Hepatocyte (in vitro differentiated cells): ENCODE measurements at regions not wholly inside any gene's neighbourhood (a gene's known extent, or its start where the extent isn't known, plus 50 kb on each side); places are given as distances from the start of the nearest gene placed in this dataset.

Experiments
- DNase-seq: peaks from one replicate; pipeline ENCODE4 v3.0.0-alpha.2; 2016; ENCODE audit warnings: low spot score
- H2AFZ ChIP-seq: fragments of 200-600 bp; sonication (generic); 2 replicates; pipeline ENCODE4 v1.6.0; 2016; ENCODE audit warnings: antibody characterized with exemption, mild to moderate bottlenecking
- H3K27ac ChIP-seq: fragments of 200-600 bp; sonication (generic); 2 replicates; pipeline ENCODE4 v1.5.1; 2016; ENCODE audit warnings: mild to moderate bottlenecking
- H3K27me3 ChIP-seq: fragments of 200-600 bp; sonication (generic); 2 replicates; pipeline ENCODE4 v1.6.1; 2016
- H3K36me3 ChIP-seq: fragments of 200-600 bp; sonication (generic); replicated peaks from 2 replicates; pipeline ENCODE4 v1.5.1; 2016; ENCODE audit warnings: low read depth; ENCODE audit not compliant: insufficient read depth
- H3K4me1 ChIP-seq: fragments of 200-600 bp; sonication (generic); 2 replicates; pipeline ENCODE4 v1.5.1; 2016; ENCODE audit warnings: mild to moderate bottlenecking, moderate library complexity; ENCODE audit not compliant: insufficient read depth
- H3K4me2 ChIP-seq: fragments of 200-600 bp; sonication (generic); 2 replicates; pipeline ENCODE4 v1.6.0; 2016
- H3K4me3 ChIP-seq: fragments of 200-600 bp; sonication (generic); 2 replicates; pipeline ENCODE4 v1.5.1; 2016; ENCODE audit warnings: mild to moderate bottlenecking
- H3K79me2 ChIP-seq: fragments of 200-600 bp; sonication (generic); 2 replicates; pipeline ENCODE4 v1.6.0; 2017; ENCODE audit warnings: mild to moderate bottlenecking
- H3K9me2 ChIP-seq: fragments of 200-600 bp; sonication (generic); replicated peaks from 2 replicates; pipeline ENCODE4 v1.6.0; 2017; ENCODE audit warnings: mild to moderate bottlenecking; ENCODE audit not compliant: insufficient read depth
- H3K9me3 ChIP-seq: fragments of 200-600 bp; sonication (generic); 2 replicates; pipeline ENCODE4 v1.5.1; 2016; ENCODE audit warnings: low read depth, mild to moderate bottlenecking
- H4K20me1 ChIP-seq: fragments of 200-600 bp; sonication (generic); 2 replicates; pipeline ENCODE4 v1.6.0; 2016; ENCODE audit warnings: mild to moderate bottlenecking; ENCODE audit not compliant: insufficient read depth, poor library complexity, severe bottlenecking
- CTCF ChIP-seq: fragments of 200-600 bp; sonication (generic); IDR thresholded peaks from 2 replicates; pipeline ENCODE4 v1.5.1; 2016; ENCODE audit warnings: antibody characterized with exemption, mild to moderate bottlenecking; ENCODE audit not compliant: poor library complexity
- EZH2 ChIP-seq: fragments of 200-600 bp; sonication (generic); IDR thresholded peaks from 2 replicates; pipeline ENCODE4 v1.6.1; 2016; ENCODE audit warnings: antibody characterized with exemption, mild to moderate bottlenecking, borderline replicate concordance
- EZH2phosphoT487 ChIP-seq: fragments of 200-600 bp; sonication (generic); IDR thresholded peaks from one replicate; pipeline ENCODE4 v1.6.1; 2018; ENCODE audit warnings: antibody characterized with exemption, mild to moderate bottlenecking, low read depth, moderate library complexity; ENCODE audit not compliant: unreplicated experiment, severe bottlenecking
- WGBS: methylation state at CpG from one replicate; pipeline ENCODE4 v1.1.6; 2016; ENCODE audit warnings: low lambda C conversion rate; ENCODE audit errors: missing lambda C conversion rate; 5-methylcytosine and 5-hydroxymethylcytosine counted together

DNA sequence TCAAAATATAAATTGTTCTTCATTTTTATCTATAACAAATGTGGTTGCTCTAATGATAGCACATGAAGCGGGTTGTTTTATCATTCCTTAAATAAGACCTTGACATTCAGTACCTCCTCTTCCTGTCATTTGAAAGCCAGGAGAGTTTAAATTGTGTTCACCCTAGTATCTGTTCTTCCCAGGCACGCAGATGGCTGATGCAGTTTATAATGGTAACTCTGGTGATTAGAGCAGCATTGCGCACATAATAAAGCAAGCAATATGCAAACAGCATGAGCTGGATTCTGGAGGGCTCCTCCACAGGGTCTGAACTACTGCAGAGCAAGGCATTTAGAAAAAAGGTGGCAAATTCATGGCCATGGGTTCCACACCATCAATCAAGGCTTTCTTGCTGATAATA, 307.8 kb downstream of the ENC1 start:
- Histone ChIP-seq H4K20me1 (no peaks in the 10 kb centered on the region), H3K27me3 (no peaks in the 10 kb centered on the region), H3K27ac (no peak overlapping the region), H3K36me3 (no peaks in the 10 kb centered on the region), H3K4me1 (peaks cover 14% of the 10 kb centered on the region), H3K4me3 (no peak overlapping the region), H3K9me3 (no peaks in the 10 kb centered on the region), H3K4me2 (no peak overlapping the region), H3K79me2 (no peaks in the 10 kb centered on the region), H3K9me2 (no peaks in the 10 kb centered on the region), H2AFZ (no peak overlapping the region)
- WGBS: 86% methylated on average over 3 of the region's 3 CpGs
- TF ChIP-seq EZH2phosphoT487 (no peak), CTCF (no peak), EZH2 (no peak)
- no peak for DNase-seq

- no peaks in the 10 kb centered on the region for H3K36me3 ChIP-seq
- peaks cover 20% of the 10 kb centered on the region for H3K4me1 ChIP-seq
- no peaks in the 10 kb centered on the region for H3K9me2 ChIP-seq
- TF ChIP-seq EZH2phosphoT487 (no peak), EZH2 (no peak), CTCF (no peak)
- no peaks in the 10 kb centered on the region for H4K20me1 ChIP-seq
- H3K9me3 ChIP-seq: no peaks in the 10 kb centered on the region
- DNase-seq: no peak
- H3K4me2 ChIP-seq: no peak overlapping the region
- H3K79me2 ChIP-seq: no peaks in the 10 kb centered on the region
- no peak overlapping the region for H3K4me3 ChIP-seq
- WGBS: 93% methylated on average over 7 of the region's 7 CpGs
- no peak overlapping the region for H2AFZ ChIP-seq
- no peak overlapping the region for H3K27ac ChIP-seq
- no peaks in the 10 kb centered on the region for H3K27me3 ChIP-seq
Observed at GRCh38 chr5:74332006-74332405, 308.5 kb downstream of the ENC1 start.

DNA sequence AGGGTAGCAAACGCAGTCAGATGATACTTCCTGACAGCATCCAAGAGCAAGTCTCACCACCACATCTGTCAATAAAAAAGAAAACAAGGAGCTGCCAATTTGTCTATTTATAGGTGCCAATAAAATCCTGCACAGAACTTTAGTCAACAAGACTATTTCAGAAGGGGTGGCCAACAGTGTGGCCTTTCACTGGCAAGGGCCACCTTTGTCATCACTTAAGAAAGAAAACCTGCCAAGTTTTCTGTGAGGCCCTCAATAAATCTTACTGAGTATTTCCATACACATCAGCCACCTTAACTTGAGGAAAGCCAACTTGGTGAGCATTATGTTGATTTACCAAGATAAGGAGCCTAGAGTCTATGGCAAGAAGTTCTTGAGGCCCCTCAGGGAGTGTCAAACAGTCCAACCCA, 312.3 kb downstream of the ENC1 start:
- WGBS: 59% methylated on average over 1 of the region's 1 CpG

More for the DNA sequence above, 312.3 kb downstream of the ENC1 start:
- Histone ChIP-seq H3K4me1 (peaks cover 23% of the 10 kb centered on the region), H3K4me3 (no peak overlapping the region), H3K9me3 (no peaks in the 10 kb centered on the region), H3K9me2 (no peaks in the 10 kb centered on the region), H4K20me1 (no peaks in the 10 kb centered on the region), H3K36me3 (no peaks in the 10 kb centered on the region), H3K79me2 (no peaks in the 10 kb centered on the region), H2AFZ (no peak overlapping the region), H3K4me2 (peak overlapping the region; percentile 11), H3K27ac (peak overlapping the region; percentile 89), H3K27me3 (no peaks in the 10 kb centered on the region)
- TF ChIP-seq CTCF (no peak), EZH2phosphoT487 (no peak), EZH2 (no peak)
- no peak for DNase-seq
